ENCODE measurements at regions not wholly inside any gene's neighbourhood (a gene's known extent, or its start where the extent isn't known, plus 50 kb on each side); places are given as distances from the start of the nearest gene placed in this dataset.
"Not testable (repeated sequence)": the region's sequence is repeated elsewhere in the genome, so short reads cannot be mapped to it uniquely, and the experiment has no call there.

- no peak for DNase-seq
Observed at GRCh38 chr12:19572920-19573558, 133.7 kb downstream of the AEBP2 start.

GRCh38 chr12:19573866-19574265, 134.6 kb downstream of the AEBP2 start:
- DNase-seq, result no peak

- DNase-seq, result no peak
Observed at GRCh38 chr12:19574601-19575000, 135.3 kb downstream of the AEBP2 start.

- no peak for DNase-seq
Observed at GRCh38 chr12:19575337-19576243, 136.3 kb downstream of the AEBP2 start.

GRCh38 chr12:19576506-19577280, 137.4 kb downstream of the AEBP2 start:
- DNase-seq, result no peak

GRCh38 chr12:19577281-19577530, 137.9 kb downstream of the AEBP2 start:
- DNase-seq, result no peak

GRCh38 chr12:19584732-19585131, 145.4 kb downstream of the AEBP2 start:
- DNase-seq, result no peak

- DNase-seq, result no peak
Observed at GRCh38 chr12:19588951-19589350, 149.7 kb downstream of the AEBP2 start.

- no peak for DNase-seq
Observed at GRCh38 chr12:19591951-19592350, 152.7 kb downstream of the AEBP2 start.

- DNase-seq, result no peak
Observed at GRCh38 chr12:19596434-19597166, 157.3 kb downstream of the AEBP2 start.

- DNase-seq, result peak; percentile 40
Observed at GRCh38 chr12:19597167-19598026, 158.1 kb downstream of the AEBP2 start.

GRCh38 chr12:19605720-19606119, 166.4 kb downstream of the AEBP2 start:
- no peak for DNase-seq

GRCh38 chr12:19608039-19608438, 168.7 kb downstream of the AEBP2 start:
- no peak for DNase-seq

- no peak for DNase-seq
Observed at GRCh38 chr12:19613051-19613535, 173.8 kb downstream of the AEBP2 start.

GRCh38 chr12:19614601-19615383, 175.5 kb downstream of the AEBP2 start:
- no peak for DNase-seq

GRCh38 chr12:19615384-19615725, 176.1 kb downstream of the AEBP2 start:
- DNase-seq, result no peak

GRCh38 chr12:19616781-19617180, 177.5 kb downstream of the AEBP2 start:
- no peak for DNase-seq

- DNase-seq, result no peak
Observed at GRCh38 chr12:19620222-19620621, 180.9 kb downstream of the AEBP2 start.

GRCh38 chr12:19623751-19624399, 184.6 kb downstream of the AEBP2 start:
- no peak for DNase-seq

- DNase-seq, result no peak
Observed at GRCh38 chr12:19624491-19624890, 185.2 kb downstream of the AEBP2 start.

GRCh38 chr12:19625551-19625950, 186.3 kb downstream of the AEBP2 start:
- DNase-seq, result not testable (repeated sequence)

Data from NCI-H1048 (cell line).